ENCODE measurements at regions not wholly inside any gene's neighbourhood (a gene's known extent, or its start where the extent isn't known, plus 50 kb on each side); places are given as distances from the start of the nearest gene placed in this dataset.

DNA sequence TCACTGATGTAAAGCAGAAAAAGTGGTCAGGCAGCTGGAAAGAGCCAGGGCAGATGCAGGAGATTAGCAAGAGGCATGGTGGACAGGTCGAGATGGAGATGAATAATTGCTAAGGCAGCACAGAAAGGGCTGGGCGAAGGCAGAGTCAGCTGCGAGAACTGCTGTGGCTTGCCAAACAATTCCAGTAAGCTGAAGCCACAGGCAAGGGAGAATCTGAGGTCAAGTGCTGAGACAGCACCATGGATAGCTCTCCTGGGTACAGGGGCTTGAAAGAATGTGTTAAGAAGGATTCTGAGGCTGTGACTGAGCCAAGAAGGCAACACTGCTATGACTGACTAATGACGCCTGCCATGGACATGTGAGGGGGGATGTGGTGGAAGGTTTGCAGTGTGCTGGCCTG lies 220.8 kb upstream of the FOXA2 start:
- H2AK5ac ChIP-seq (ENCODE audit: low read depth, low read length): no peak overlapping the region
- H3K56ac ChIP-seq (ENCODE audit: extremely low read depth, insufficient read depth, low read length): no peak overlapping the region
- no TSS peak for BruUV-seq (replicated peaks)
- no peak overlapping the region for H3K27ac ChIP-seq (ENCODE audit: insufficient read depth, low read length)
- no peak overlapping the region for H2AFZ ChIP-seq (replicated peaks; ENCODE audit: low read length, poor library complexity)
- H4K5ac ChIP-seq (ENCODE audit: low read depth, low read length): no peak overlapping the region
- POLR2A ChIA-PET (ENCODE audit: unreplicated experiment): no interaction called here
- no peak overlapping the region for H4K8ac ChIP-seq (ENCODE audit: low read depth in 2 of 2, low read length in 2 of 2)
- TF ChIP-seq RAD21 (IDR thresholded peaks at IDR 0.05; ENCODE audit: low read length): no peak
- peak; percentile 17; the same call in 1 of the 2 replicates for TF ChIP-seq MAFK (IDR thresholded peaks at IDR 0.05; ENCODE audit: low read depth, low read length)
- 0 out of 2 replicates have a peak, but pooled peaks have one; percentile 14 for TF ChIP-seq MAZ (IDR thresholded peaks at IDR 0.05; ENCODE audit: borderline replicate concordance, low read depth, low read length)
- peaks cover 21% of the 10 kb centered on the region for H3K27me3 ChIP-seq (ENCODE audit: control insufficient read depth, insufficient read depth, low read length)
- intact Hi-C loops (cut with micrococcal nuclease) (no loop called here), dilution Hi-C loops (cut with HindIII; ENCODE audit: low sequenced_read_pairs, unreplicated experiment) (no loop called here), in situ Hi-C loops (cut with MboI; ENCODE audit: low sequenced_read_pairs) (no loop called here)
- no peak overlapping the region for H3K14ac ChIP-seq (replicated peaks; ENCODE audit: low read depth, low read length)
- no peak overlapping the region for H2BK5ac ChIP-seq (ENCODE audit: low read depth, low read length, poor library complexity, severe bottlenecking)
- peaks cover 2% of the 10 kb centered on the region; the same call in 1 of the 2 replicates for H3K4me1 ChIP-seq (ENCODE audit: control insufficient read depth, insufficient read depth, low read length)
- H3K4me3 ChIP-seq (ENCODE audit: insufficient read depth, low read depth, low read length): no peak overlapping the region
- H2BK20ac ChIP-seq (ENCODE audit: low read depth, low read length): no peak overlapping the region
- no peaks in the 10 kb centered on the region for H3K79me1 ChIP-seq (ENCODE audit: low read depth in 1 of 2, low read length in 2 of 2)
- no peak overlapping the region for H3K9ac ChIP-seq (ENCODE audit: low read depth, low read length)
- H4K91ac ChIP-seq (ENCODE audit: insufficient read depth, low read depth, low read length): no peak overlapping the region
- H2AK9ac ChIP-seq (replicated peaks; ENCODE audit: low read depth, low read length, poor library complexity): no peak overlapping the region
- WGBS, 2 experiments (ENCODE audit: extremely low coverage in 2 of 2, insufficient read length in 1 of 2): 26% methylated on average over 3 of the region's 4 CpGs; no CpG with 5 or more reads in 1 of the 2 experiments
- CTCF ChIA-PET: no interaction called here
- no peaks in the 10 kb centered on the region for H3K9me3 ChIP-seq (ENCODE audit: control insufficient read depth, insufficient read depth, low read length)
- H3K23ac ChIP-seq (ENCODE audit: low read depth, low read length): no peak overlapping the region
- ATAC-seq (ENCODE audit: low read depth) (peak; percentile 88), DNase-seq (peak; percentile 74)
- no peak overlapping the region for H2BK120ac ChIP-seq (ENCODE audit: low read depth, low read length)
- no peak overlapping the region for H3K4ac ChIP-seq (ENCODE audit: low read depth, low read length)
- no peaks in the 10 kb centered on the region for H3K36me3 ChIP-seq (ENCODE audit: control insufficient read depth, insufficient read depth, low read length)
- no peak overlapping the region for H3K18ac ChIP-seq (ENCODE audit: low read depth, low read length)
- no peak overlapping the region for H3K4me2 ChIP-seq (ENCODE audit: low read depth, low read length)
- H4K20me1 ChIP-seq (ENCODE audit: insufficient read depth, low read length): no peaks in the 10 kb centered on the region
- no peaks in the 10 kb centered on the region for H3K9me1 ChIP-seq (ENCODE audit: insufficient read depth, low read length)
- no peak overlapping the region for H2BK15ac ChIP-seq (ENCODE audit: low read depth, low read length)
